Smooth muscle cell (in vitro differentiated cells): ENCODE measurements at regions not wholly inside any gene's neighbourhood (a gene's known extent, or its start where the extent isn't known, plus 50 kb on each side); places are given as distances from the start of the nearest gene placed in this dataset.

Experiments used
- DNase-seq: peaks from one replicate; lab custom pipeline; 2025; ENCODE audit not compliant: unreplicated experiment; lab: John Stamatoyannopoulos, UW
- H2AFZ ChIP-seq: fragments of 200-600 bp; sonication (generic); 2 replicates; pipeline ENCODE4 v1.6.0; 2016; ENCODE audit warnings: antibody characterized with exemption, low read depth, mild to moderate bottlenecking
- H3F3A ChIP-seq: fragments of 200-600 bp; sonication (generic); 2 replicates; pipeline ENCODE4 v1.6.0; 2017; ENCODE audit warnings: antibody characterized with exemption, low read depth
- H3K27ac ChIP-seq: fragments of 200-600 bp; sonication (generic); 2 replicates; pipeline ENCODE4 v1.5.1; 2016; ENCODE audit warnings: low read depth, mild to moderate bottlenecking
- H3K27me3 ChIP-seq: fragments of 200-600 bp; sonication (generic); 2 replicates; pipeline ENCODE4 v1.6.1; 2016; ENCODE audit warnings: low read depth, mild to moderate bottlenecking
- H3K36me3 ChIP-seq: fragments of 200-600 bp; sonication (generic); 2 replicates; pipeline ENCODE4 v1.5.1; 2016; ENCODE audit warnings: low read depth
- H3K4me1 ChIP-seq: fragments of 200-600 bp; sonication (generic); 2 replicates; pipeline ENCODE4 v1.5.1; 2016; ENCODE audit warnings: low read depth
- H3K4me2 ChIP-seq: fragments of 200-600 bp; sonication (generic); 2 replicates; pipeline ENCODE4 v1.6.0; 2016; ENCODE audit warnings: mild to moderate bottlenecking
- H3K4me3 ChIP-seq: fragments of 200-600 bp; sonication (generic); 2 replicates; pipeline ENCODE4 v1.5.1; 2016; ENCODE audit warnings: mild to moderate bottlenecking
- H3K79me2 ChIP-seq: fragments of 200-600 bp; sonication (generic); 2 replicates; pipeline ENCODE4 v1.6.0; 2016; ENCODE audit warnings: low read depth, mild to moderate bottlenecking
- H3K9ac ChIP-seq: fragments of 200-600 bp; sonication (generic); 2 replicates; pipeline ENCODE4 v1.6.0; 2016; ENCODE audit warnings: low read depth
- H3K9me3 ChIP-seq: fragments of 200-600 bp; sonication (generic); replicated peaks from 2 replicates; pipeline ENCODE4 v1.5.1; 2016; ENCODE audit warnings: low read depth
- H4K20me1 ChIP-seq: fragments of 200-600 bp; sonication (generic); 2 replicates; pipeline ENCODE4 v1.6.0; 2016; ENCODE audit warnings: low read depth
- CTCF ChIP-seq: fragments of 200-600 bp; sonication (generic); IDR thresholded peaks from 2 replicates; pipeline ENCODE4 v1.5.1; 2017; ENCODE audit warnings: borderline replicate concordance, mild to moderate bottlenecking, antibody characterized with exemption; ENCODE audit not compliant: insufficient read depth, poor library complexity, severe bottlenecking
- WGBS: methylation state at CpG from one replicate; pipeline ENCODE4 v1.1.7; 2016; ENCODE audit warnings: low lambda C conversion rate; 5-methylcytosine and 5-hydroxymethylcytosine counted together

- Histone ChIP-seq H3K27ac (no peak overlapping the region), H3K9me3 (no peaks in the 10 kb centered on the region), H3K36me3 (no peaks in the 10 kb centered on the region), H3K79me2 (no peaks in the 10 kb centered on the region), H3K4me3 (no peak overlapping the region), H3K9ac (no peak overlapping the region), H3F3A (no peaks in the 10 kb centered on the region), H2AFZ (no peak overlapping the region), H4K20me1 (no peaks in the 10 kb centered on the region), H3K4me2 (no peak overlapping the region), H3K27me3 (no peaks in the 10 kb centered on the region), H3K4me1 (no peaks in the 10 kb centered on the region)
- 89% methylated on average over 4 of the region's 4 CpGs for WGBS
- no peak for DNase-seq
- TF ChIP-seq CTCF = no peak
These were observed 1126.3 kb upstream of the SORCS1 start for GRCh38 chr10:108290823-108291222.

GRCh38 chr10:108275895-108276685, 1111.6 kb upstream of the SORCS1 start:
- 56% methylated on average over 5 of the region's 5 CpGs for WGBS
- H3K4me3 ChIP-seq = no peak overlapping the region
- no peaks in the 10 kb centered on the region for H3K9me3 ChIP-seq
- no peak overlapping the region for H3K27ac ChIP-seq
- TF ChIP-seq CTCF = no peak
- no peak overlapping the region for H2AFZ ChIP-seq
- no peaks in the 10 kb centered on the region for H3K27me3 ChIP-seq
- H3K79me2 ChIP-seq = no peaks in the 10 kb centered on the region
- H4K20me1 ChIP-seq = no peaks in the 10 kb centered on the region
- no peaks in the 10 kb centered on the region for H3K36me3 ChIP-seq
- H3F3A ChIP-seq = no peaks in the 10 kb centered on the region
- H3K4me1 ChIP-seq = no peaks in the 10 kb centered on the region
- no peak for DNase-seq
- no peak overlapping the region for H3K9ac ChIP-seq
- H3K4me2 ChIP-seq = no peak overlapping the region

GRCh38 chr10:108260383-108260906, 1095.9 kb upstream of the SORCS1 start:
- no peak for TF ChIP-seq CTCF
- no peak overlapping the region for H3K9ac ChIP-seq
- H3K36me3 ChIP-seq = no peaks in the 10 kb centered on the region
- H3K4me3 ChIP-seq = no peak overlapping the region
- no peaks in the 10 kb centered on the region for H4K20me1 ChIP-seq
- no peaks in the 10 kb centered on the region for H3K9me3 ChIP-seq
- no peak for DNase-seq
- no peaks in the 10 kb centered on the region for H3K79me2 ChIP-seq
- H3K27me3 ChIP-seq = no peaks in the 10 kb centered on the region
- H3K4me2 ChIP-seq = no peak overlapping the region
- WGBS = 78% methylated on average over 3 of the region's 3 CpGs
- no peaks in the 10 kb centered on the region for H3K4me1 ChIP-seq
- no peak overlapping the region for H2AFZ ChIP-seq
- H3K27ac ChIP-seq = no peak overlapping the region
- no peaks in the 10 kb centered on the region for H3F3A ChIP-seq

- H3K4me3 ChIP-seq = no peak overlapping the region
- no peaks in the 10 kb centered on the region for H3K27me3 ChIP-seq
- H3K9me3 ChIP-seq = no peaks in the 10 kb centered on the region
- no peak for DNase-seq
- no peaks in the 10 kb centered on the region for H3K36me3 ChIP-seq
- H3K79me2 ChIP-seq = no peaks in the 10 kb centered on the region
- no peaks in the 10 kb centered on the region for H4K20me1 ChIP-seq
- no peak for TF ChIP-seq CTCF
- no peak overlapping the region for H3K27ac ChIP-seq
- 90% methylated on average over 1 of the region's 1 CpG for WGBS
- H3K9ac ChIP-seq = no peak overlapping the region
- no peaks in the 10 kb centered on the region for H3F3A ChIP-seq
- no peak overlapping the region for H2AFZ ChIP-seq
- H3K4me2 ChIP-seq = no peak overlapping the region
- no peaks in the 10 kb centered on the region for H3K4me1 ChIP-seq
These were observed 1089.6 kb upstream of the SORCS1 start for GRCh38 chr10:108254089-108254488.
